ENCODE measurements at regions not wholly inside any gene's neighbourhood (a gene's known extent, or its start where the extent isn't known, plus 50 kb on each side); places are given as distances from the start of the nearest gene placed in this dataset.

GRCh38 chr14:100448376-100448775 is 125.2 kb downstream of the SLC25A47 start:
- no peak overlapping the region for H3K4me3 Mint-ChIP-seq
- no peaks in the 10 kb centered on the region for H3K27me3 Mint-ChIP-seq
- H3K36me3 Mint-ChIP-seq (ENCODE audit: low read depth): no peaks in the 10 kb centered on the region
- H3K4me1 Mint-ChIP-seq (ENCODE audit: low read depth): peaks cover 9% of the 10 kb centered on the region
- no peaks in the 10 kb centered on the region for H3K9me3 Mint-ChIP-seq
- no peak overlapping the region for H3K27ac Mint-ChIP-seq

- no peaks in the 10 kb centered on the region for H3K27me3 Mint-ChIP-seq
- no peaks in the 10 kb centered on the region for H3K9me3 Mint-ChIP-seq
- no peaks in the 10 kb centered on the region for H3K36me3 Mint-ChIP-seq (ENCODE audit: low read depth)
- H3K27ac Mint-ChIP-seq: no peak overlapping the region
- H3K4me1 Mint-ChIP-seq (ENCODE audit: low read depth): peaks cover 9% of the 10 kb centered on the region
- H3K4me3 Mint-ChIP-seq: no peak overlapping the region
Measured at GRCh38 chr14:100449225-100449987, 126.3 kb downstream of the SLC25A47 start.

DNA sequence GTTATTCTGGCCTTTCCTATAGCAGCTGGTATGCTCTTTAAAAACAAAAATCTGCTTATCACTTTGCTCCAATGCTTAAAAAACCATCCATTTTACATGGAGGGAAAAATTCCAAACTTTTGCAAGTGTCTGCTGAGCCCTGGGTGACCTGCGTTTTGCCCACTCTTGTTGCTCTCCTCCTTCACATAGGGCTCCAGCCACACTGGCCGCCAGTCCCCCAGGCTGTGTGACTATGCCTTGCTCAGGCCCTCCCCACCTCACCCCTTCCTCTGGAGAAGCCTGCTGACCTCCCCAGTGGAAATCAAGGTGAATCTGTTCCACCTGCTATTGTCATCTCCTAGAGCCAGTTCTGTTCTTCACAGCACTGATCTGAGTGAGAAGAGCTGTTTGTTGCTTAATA is 126.9 kb downstream of the SLC25A47 start:
- no peaks in the 10 kb centered on the region for H3K27me3 Mint-ChIP-seq
- H3K27ac Mint-ChIP-seq: no peak overlapping the region
- no peaks in the 10 kb centered on the region for H3K36me3 Mint-ChIP-seq (ENCODE audit: low read depth)
- peaks cover 9% of the 10 kb centered on the region for H3K4me1 Mint-ChIP-seq (ENCODE audit: low read depth)
- no peaks in the 10 kb centered on the region for H3K9me3 Mint-ChIP-seq
- no peak overlapping the region for H3K4me3 Mint-ChIP-seq

DNA sequence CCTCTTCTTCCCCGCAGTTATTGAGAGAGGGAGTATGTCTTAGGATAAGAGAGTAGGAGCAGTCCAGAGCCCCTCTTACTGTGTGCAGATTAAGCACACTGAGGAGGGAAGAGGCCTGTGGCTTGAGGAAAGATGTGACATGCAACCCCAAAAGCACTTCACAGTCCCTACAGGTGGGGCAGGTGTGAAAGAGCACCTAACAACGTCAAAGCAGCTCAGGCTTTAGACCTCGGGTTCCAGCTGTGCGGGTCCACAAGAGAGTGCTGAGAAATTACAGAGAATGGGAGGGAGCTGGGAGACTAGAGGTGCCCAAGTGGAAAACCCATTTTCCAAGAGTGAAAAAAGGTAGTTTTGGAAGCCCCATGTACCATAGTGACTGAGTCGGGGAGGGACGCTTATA is 127.6 kb downstream of the SLC25A47 start:
- no peaks in the 10 kb centered on the region for H3K9me3 Mint-ChIP-seq
- no peak overlapping the region for H3K4me3 Mint-ChIP-seq

GRCh38 chr14:100451264-100451663 is 128.1 kb downstream of the SLC25A47 start:
- Mint-ChIP-seq H3K27me3 (no peaks in the 10 kb centered on the region), H3K9me3 (no peaks in the 10 kb centered on the region), H3K4me1 (ENCODE audit: low read depth) (peaks cover 9% of the 10 kb centered on the region), H3K4me3 (no peak overlapping the region), H3K27ac (no peak overlapping the region), H3K36me3 (ENCODE audit: low read depth) (no peaks in the 10 kb centered on the region)

More for the DNA sequence above, 127.6 kb downstream of the SLC25A47 start:
- peaks cover 9% of the 10 kb centered on the region for H3K4me1 Mint-ChIP-seq (ENCODE audit: low read depth)
- no peaks in the 10 kb centered on the region for H3K27me3 Mint-ChIP-seq
- H3K27ac Mint-ChIP-seq: no peak overlapping the region
- no peaks in the 10 kb centered on the region for H3K36me3 Mint-ChIP-seq (ENCODE audit: low read depth)

DNA sequence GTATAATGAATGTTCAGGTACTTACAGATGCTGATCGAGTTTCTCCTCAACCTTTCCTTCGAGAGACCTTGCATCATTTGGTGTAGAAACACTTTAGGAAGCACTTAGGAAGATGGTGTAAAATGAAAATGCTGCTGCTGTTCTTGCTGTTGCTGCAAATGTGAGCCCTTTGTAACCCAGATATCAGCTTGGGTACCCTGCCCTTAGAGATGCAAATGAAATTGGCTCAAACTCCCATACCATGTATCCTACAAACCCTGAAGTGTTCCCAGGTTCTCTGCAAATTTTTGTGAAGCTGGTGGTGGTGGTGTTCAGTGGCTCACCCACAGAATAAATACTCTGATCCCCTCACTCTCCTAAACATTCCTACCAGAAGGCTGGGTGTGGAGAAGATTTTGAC is 130.8 kb downstream of the SLC25A47 start:
- H3K27ac Mint-ChIP-seq: no peak overlapping the region
- H3K4me1 Mint-ChIP-seq (ENCODE audit: low read depth): no peaks in the 10 kb centered on the region
- no peaks in the 10 kb centered on the region for H3K27me3 Mint-ChIP-seq
- no peak overlapping the region for H3K4me3 Mint-ChIP-seq
- H3K9me3 Mint-ChIP-seq: no peaks in the 10 kb centered on the region
- H3K36me3 Mint-ChIP-seq (ENCODE audit: low read depth): no peaks in the 10 kb centered on the region

DNA sequence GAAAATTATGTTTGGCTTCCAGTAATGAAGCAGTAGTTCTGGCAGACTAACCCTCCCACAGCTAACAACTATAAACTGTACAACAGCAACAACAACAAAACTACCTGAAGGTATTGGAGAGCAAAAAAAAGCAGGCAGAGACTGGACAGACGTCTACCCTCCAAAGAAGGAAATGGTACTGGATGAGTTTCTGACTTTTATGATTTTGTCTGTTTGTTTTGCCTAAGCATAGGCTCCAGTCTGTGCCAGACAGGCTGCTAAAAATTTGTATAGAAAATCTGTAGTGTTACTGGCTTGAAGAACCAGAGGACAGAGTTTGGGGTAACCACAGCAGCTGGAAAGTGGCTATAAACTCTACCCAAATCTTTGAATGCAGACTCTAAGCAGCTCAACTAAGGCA is 131.3 kb downstream of the SLC25A47 start:
- Mint-ChIP-seq H3K36me3 (ENCODE audit: low read depth) (no peaks in the 10 kb centered on the region), H3K4me1 (ENCODE audit: low read depth) (no peaks in the 10 kb centered on the region), H3K27me3 (no peaks in the 10 kb centered on the region), H3K9me3 (no peaks in the 10 kb centered on the region), H3K4me3 (no peak overlapping the region), H3K27ac (no peak overlapping the region)

GRCh38 chr14:100463937-100464336 is 123.3 kb downstream of the BEGAIN start:
- no peaks in the 10 kb centered on the region for H3K9me3 Mint-ChIP-seq
- H3K4me3 Mint-ChIP-seq: no peak overlapping the region
- H3K36me3 Mint-ChIP-seq (ENCODE audit: low read depth): no peaks in the 10 kb centered on the region
- no peak overlapping the region for H3K27ac Mint-ChIP-seq
- H3K4me1 Mint-ChIP-seq (ENCODE audit: low read depth): no peaks in the 10 kb centered on the region
- H3K27me3 Mint-ChIP-seq: no peaks in the 10 kb centered on the region

- Mint-ChIP-seq H3K27me3 (no peaks in the 10 kb centered on the region), H3K36me3 (ENCODE audit: low read depth) (no peaks in the 10 kb centered on the region), H3K4me1 (ENCODE audit: low read depth) (peaks cover 8% of the 10 kb centered on the region), H3K27ac (no peak overlapping the region), H3K4me3 (no peak overlapping the region), H3K9me3 (no peaks in the 10 kb centered on the region)
Measured at GRCh38 chr14:100466111-100466856, 120.9 kb downstream of the BEGAIN start.

DNA sequence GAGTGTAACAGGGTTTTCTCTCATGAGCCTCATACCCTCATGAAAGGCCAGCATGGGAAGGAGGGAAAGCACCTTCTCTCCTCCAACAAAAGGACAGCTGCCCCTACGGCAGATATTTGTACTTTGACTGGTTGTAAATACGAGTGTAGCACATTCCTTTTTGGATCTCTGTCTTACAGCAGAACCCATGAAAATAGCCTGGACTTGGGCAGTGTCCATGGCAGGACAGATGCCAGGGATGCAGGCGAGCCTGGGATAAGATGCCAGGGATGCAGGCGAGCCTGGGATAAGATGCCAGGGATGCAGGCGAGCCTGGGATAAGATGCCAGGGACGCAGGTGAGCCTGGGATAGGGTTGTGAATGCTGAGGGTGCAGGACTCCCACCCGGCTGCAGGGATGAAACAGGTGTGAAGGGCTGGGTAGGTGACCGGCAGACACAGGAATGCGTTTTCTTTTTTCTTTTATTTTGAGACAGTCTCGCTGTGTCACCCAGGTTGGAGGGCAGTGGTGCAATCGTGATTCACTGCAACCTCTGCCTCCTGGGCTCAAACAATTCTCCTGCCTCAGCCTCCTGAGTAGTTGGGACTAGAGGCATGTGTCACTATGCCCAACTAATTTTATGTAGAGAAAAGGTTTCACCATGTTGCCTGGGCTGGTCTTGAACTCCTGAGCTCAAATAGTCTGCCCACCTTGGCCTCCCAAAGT is 120.0 kb downstream of the BEGAIN start:
- H3K4me3 Mint-ChIP-seq: no peak overlapping the region
- H3K27me3 Mint-ChIP-seq: no peaks in the 10 kb centered on the region
- no peaks in the 10 kb centered on the region for H3K36me3 Mint-ChIP-seq (ENCODE audit: low read depth)
- peaks cover 8% of the 10 kb centered on the region for H3K4me1 Mint-ChIP-seq (ENCODE audit: low read depth)
- no peak overlapping the region for H3K27ac Mint-ChIP-seq
- no peaks in the 10 kb centered on the region for H3K9me3 Mint-ChIP-seq

DNA sequence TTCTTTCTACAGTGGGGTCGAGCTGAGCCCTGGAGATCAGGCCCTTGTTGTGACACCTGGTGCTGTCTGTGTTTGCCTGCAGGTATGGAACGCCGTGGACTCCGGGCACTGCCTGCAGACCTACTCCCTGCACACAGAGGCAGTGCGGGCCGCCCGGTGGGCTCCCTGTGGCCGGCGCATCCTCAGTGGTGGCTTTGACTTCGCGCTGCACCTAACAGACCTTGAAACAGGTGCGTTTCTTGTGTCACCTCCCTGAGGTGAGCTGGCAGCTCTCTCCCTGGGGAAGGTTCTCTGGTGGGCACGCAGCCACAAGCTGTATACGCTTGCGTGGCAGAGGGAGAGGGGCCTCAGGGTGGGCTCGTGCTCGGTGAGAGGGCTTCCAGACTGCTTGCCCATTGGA is 119.3 kb downstream of the BEGAIN start:
- Mint-ChIP-seq H3K4me3 (no peak overlapping the region), H3K27me3 (no peaks in the 10 kb centered on the region), H3K36me3 (ENCODE audit: low read depth) (no peaks in the 10 kb centered on the region), H3K27ac (no peak overlapping the region), H3K4me1 (ENCODE audit: low read depth) (peaks cover 8% of the 10 kb centered on the region), H3K9me3 (no peaks in the 10 kb centered on the region)

DNA sequence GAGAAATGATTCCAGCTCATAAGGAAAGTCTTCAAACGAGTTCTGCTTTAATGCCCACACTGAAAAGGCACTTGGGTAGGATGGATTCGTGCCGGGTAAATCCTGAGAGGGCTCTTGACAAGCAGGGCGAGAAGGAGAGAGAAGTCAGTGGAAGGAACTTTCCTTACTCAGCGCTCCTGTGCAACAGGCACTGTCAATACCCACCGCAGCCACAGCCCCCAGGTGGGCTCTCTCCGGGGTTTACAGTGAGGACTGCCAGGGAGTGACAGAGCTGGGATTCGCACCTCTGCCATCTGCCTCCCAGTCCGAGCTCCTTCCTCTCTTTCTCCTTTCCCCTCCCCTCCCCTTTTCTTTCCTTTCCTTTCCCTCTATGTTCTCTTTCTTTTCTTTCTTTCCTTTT is 118.7 kb downstream of the BEGAIN start:
- H3K36me3 Mint-ChIP-seq (ENCODE audit: low read depth): no peaks in the 10 kb centered on the region
- no peaks in the 10 kb centered on the region for H3K9me3 Mint-ChIP-seq
- no peak overlapping the region for H3K27ac Mint-ChIP-seq
- peaks cover 8% of the 10 kb centered on the region for H3K4me1 Mint-ChIP-seq (ENCODE audit: low read depth)
- no peaks in the 10 kb centered on the region for H3K27me3 Mint-ChIP-seq
- no peak overlapping the region for H3K4me3 Mint-ChIP-seq

DNA sequence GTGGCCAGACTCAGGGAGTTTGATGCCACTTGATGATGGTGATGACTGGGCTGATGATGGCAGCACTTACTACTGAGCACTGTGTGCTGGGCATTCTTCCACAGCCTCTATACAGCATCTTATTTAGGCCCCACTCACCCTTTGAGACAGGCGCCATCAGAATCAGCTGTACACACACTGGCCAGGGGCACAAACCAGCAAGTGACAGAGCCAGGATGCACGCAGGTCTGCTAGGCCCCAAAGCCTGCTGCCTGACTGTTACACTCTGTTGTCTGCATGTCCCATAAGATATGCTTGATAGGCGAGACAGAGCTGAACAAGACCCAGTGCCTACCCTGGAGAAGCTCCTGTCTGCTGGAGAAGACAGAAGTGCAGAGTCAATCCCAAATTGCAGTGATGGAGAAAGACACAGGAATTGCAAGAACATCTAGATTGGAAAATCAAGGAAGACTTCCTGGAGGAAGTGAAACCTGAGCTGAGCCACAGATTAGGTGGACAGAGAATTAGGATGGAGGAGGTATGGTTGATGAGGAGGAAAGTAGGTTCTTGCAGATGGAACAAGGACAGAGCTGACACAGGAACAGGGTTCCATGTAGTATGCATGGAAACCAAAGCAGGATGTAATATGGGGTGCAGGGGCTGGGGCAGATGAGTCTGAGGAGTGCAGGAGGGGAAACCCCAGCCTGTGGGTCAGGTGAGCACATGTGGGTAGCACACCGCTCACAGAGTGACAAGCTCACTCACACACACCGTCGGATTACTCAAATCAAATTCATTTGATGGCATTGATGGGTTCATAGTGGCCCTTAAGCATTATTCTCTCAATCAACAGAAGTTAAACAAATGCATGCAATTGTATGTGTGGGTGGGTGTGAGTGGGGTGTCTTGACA is 117.3 kb downstream of the BEGAIN start:
- no peaks in the 10 kb centered on the region for H3K27me3 Mint-ChIP-seq
- no peaks in the 10 kb centered on the region for H3K36me3 Mint-ChIP-seq (ENCODE audit: low read depth)
- no peak overlapping the region for H3K4me3 Mint-ChIP-seq
- H3K4me1 Mint-ChIP-seq (ENCODE audit: low read depth): peaks cover 8% of the 10 kb centered on the region
- no peak overlapping the region for H3K27ac Mint-ChIP-seq
- H3K9me3 Mint-ChIP-seq: no peaks in the 10 kb centered on the region

DNA sequence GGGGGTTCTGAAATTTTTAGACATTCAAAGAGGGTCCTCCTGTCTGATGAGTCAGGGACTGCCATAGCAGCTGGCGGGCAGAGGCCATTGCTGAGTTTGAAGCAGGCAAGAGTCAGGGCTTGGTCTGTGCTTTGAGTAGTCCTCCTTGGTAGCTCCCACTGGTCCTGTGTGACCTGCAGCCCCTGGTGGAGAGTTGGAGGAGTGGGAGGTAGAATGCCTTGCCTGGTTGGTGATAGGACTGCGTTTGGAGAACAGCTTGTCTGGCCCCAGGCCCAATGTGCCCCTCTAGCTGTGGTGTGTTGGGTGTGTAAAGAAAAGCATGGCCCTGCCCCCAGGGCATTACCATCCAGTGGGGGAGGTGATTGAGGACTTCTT is 116.7 kb downstream of the BEGAIN start:
- Mint-ChIP-seq H3K4me1 (ENCODE audit: low read depth) (peaks cover 8% of the 10 kb centered on the region), H3K36me3 (ENCODE audit: low read depth) (no peaks in the 10 kb centered on the region), H3K27ac (no peak overlapping the region), H3K9me3 (no peaks in the 10 kb centered on the region), H3K27me3 (no peaks in the 10 kb centered on the region), H3K4me3 (no peak overlapping the region)
